Gastroesophageal sphincter (tissue), 4 donors: ENCODE measurements at regions not wholly inside any gene's neighbourhood (a gene's known extent, or its start where the extent isn't known, plus 50 kb on each side); places are given as distances from the start of the nearest gene placed in this dataset.
A peak's percentile ranks its signal among the peaks of the same experiment; 100 is the strongest.

Source experiments
- ATAC-seq: fragments of 150-250 bp; one replicate; pipeline ENCODE4 v1.9.1; 2016; ENCODE audit warnings: mild to moderate bottlenecking, moderate library complexity
- H3K27ac ChIP-seq, 4 donors: fragments of 200-600 bp; sonication (generic) in 3 of 4; 1 replicate in 3 of 4; 2 replicates in 1 of 4; pipeline ENCODE4 v1.5.1; 2016 to 2019
- H3K27me3 ChIP-seq: fragments of 200-600 bp; sonication (generic); one replicate; pipeline ENCODE4 v1.5.1; 2019
- H3K36me3 ChIP-seq, 2 donors: fragments of 200-600 bp; sonication (generic); one replicate each; pipeline ENCODE4 v1.5.1; 2019; ENCODE audit warnings: control low read depth in 1 of 2
- H3K4me1 ChIP-seq, 3 donors: fragments of 200-600 bp; sonication (generic); 1 replicate in 2 of 3; 2 replicates in 1 of 3; pipeline ENCODE4 v1.5.1; 2016 to 2019; ENCODE audit warnings: control low read depth in 2 of 3
- H3K4me3 ChIP-seq, 2 donors: fragments of 200-600 bp; sonication (generic); one replicate each; pipeline ENCODE4 v1.5.1; 2019; ENCODE audit warnings: mild to moderate bottlenecking in 1 of 2, moderate library complexity in 1 of 2
- H3K9me3 ChIP-seq, 3 donors: fragments of 200-600 bp; sonication (generic); one replicate each; pipeline ENCODE4 v1.5.1; 2017 to 2019; ENCODE audit warnings: control low read depth in 2 of 3
- CTCF ChIP-seq, 4 experiments: fragments of 200-600 bp in 2 of 4; fragments of 450-650 bp in 2 of 4; sonication (generic) in 1 of 4; IDR thresholded peaks; one replicate each; pipeline ENCODE4 v1.5.1; 2017 to 2019; ENCODE audit warnings: antibody characterized with exemption in 4 of 4, mild to moderate bottlenecking in 2 of 4, moderate library complexity in 2 of 4
- EP300 ChIP-seq: sonication (generic); formaldehyde crosslinking; IDR thresholded peaks from one replicate; pipeline ENCODE4 v1.6.1; 2017; ENCODE audit warnings: antibody characterized with exemption, mild to moderate bottlenecking
- POLR2A ChIP-seq, 2 donors: fragments of 450-650 bp; IDR thresholded peaks; one replicate each; pipeline ENCODE4 v1.6.1; 2017; ENCODE audit warnings: antibody characterized with exemption in 2 of 2, mild to moderate bottlenecking in 2 of 2, moderate library complexity in 1 of 2
- POLR2AphosphoS5 ChIP-seq: sonication (generic); formaldehyde crosslinking; IDR thresholded peaks from one replicate; pipeline ENCODE4 v1.6.1; 2017; ENCODE audit warnings: antibody characterized with exemption
- WGBS, 2 donors: methylation state at CpG; one replicate each; pipeline ENCODE4 v1.1.5; 2018; ENCODE audit warnings: low coverage in 1 of 2; 5-methylcytosine and 5-hydroxymethylcytosine counted together

GRCh38 chr3:29168081-29168480 is 112.8 kb upstream of the RBMS3 start:
- TF ChIP-seq POLR2A (IDR thresholded peaks at IDR 0.05) (no peak), EP300 (no peak), CTCF (IDR thresholded peaks at IDR 0.05) (no peak), POLR2AphosphoS5 (no peak)
- Histone ChIP-seq H3K27me3 (no peaks in the 10 kb centered on the region), H3K9me3 (no peaks in the 10 kb centered on the region), H3K27ac (no peak overlapping the region), H3K36me3 (no peaks in the 10 kb centered on the region), H3K4me3 (no peak overlapping the region), H3K4me1 (no peaks in the 10 kb centered on the region)
- WGBS, 2 donors = 42 to 88% methylated on average over 2 of the region's 2 CpGs
- no peak for ATAC-seq

- H3K27ac ChIP-seq = no peak overlapping the region
- H3K4me3 ChIP-seq = no peak overlapping the region
- no peaks in the 10 kb centered on the region for H3K9me3 ChIP-seq
- H3K4me1 ChIP-seq = no peaks in the 10 kb centered on the region
- 50 to 78% methylated on average over 1 of the region's 1 CpG for WGBS, 2 donors
- no peaks in the 10 kb centered on the region for H3K36me3 ChIP-seq
- H3K27me3 ChIP-seq = no peaks in the 10 kb centered on the region
- TF ChIP-seq POLR2AphosphoS5 = no peak
- TF ChIP-seq EP300 = no peak
- no peak for TF ChIP-seq CTCF (IDR thresholded peaks at IDR 0.05)
- TF ChIP-seq POLR2A (IDR thresholded peaks at IDR 0.05) = no peak
- ATAC-seq = no peak
These were observed 112.2 kb upstream of the RBMS3 start for GRCh38 chr3:29168696-29169095.

- no peaks in the 10 kb centered on the region for H3K36me3 ChIP-seq
- H3K27me3 ChIP-seq = no peaks in the 10 kb centered on the region
- no peaks in the 10 kb centered on the region for H3K9me3 ChIP-seq
- TF ChIP-seq POLR2A (IDR thresholded peaks at IDR 0.05) = no peak
- TF ChIP-seq CTCF (IDR thresholded peaks at IDR 0.05) = no peak
- TF ChIP-seq EP300 = no peak
- no peak for TF ChIP-seq POLR2AphosphoS5
- 77 to 84% methylated on average over 3 of the region's 3 CpGs for whole genome bisulfite sequencing, 2 donors
- no peak for ATAC-seq
- H3K4me3 ChIP-seq = no peak overlapping the region
- no peak overlapping the region for H3K27ac ChIP-seq
- no peaks in the 10 kb centered on the region for H3K4me1 ChIP-seq
These were observed 111.4 kb upstream of the RBMS3 start for GRCh38 chr3:29169451-29169850.

- H3K4me1 ChIP-seq = peaks cover 0 to 2% (median 0%) of the 10 kb centered on the region in 3 donors
- H3K27me3 ChIP-seq = no peaks in the 10 kb centered on the region
- H3K4me3 ChIP-seq = no peak overlapping the region
- TF ChIP-seq POLR2AphosphoS5 (no peak), CTCF (IDR thresholded peaks at IDR 0.05) (no peak), EP300 (no peak), POLR2A (IDR thresholded peaks at IDR 0.05) (no peak)
- H3K9me3 ChIP-seq = no peaks in the 10 kb centered on the region
- ATAC-seq = peak; percentile 43
- no peaks in the 10 kb centered on the region for H3K36me3 ChIP-seq
- 59 to 61% methylated on average over 6 of the region's 6 CpGs for WGBS, 2 donors
- H3K27ac ChIP-seq = peak overlapping the region in 3 of 4 donors; percentile 36 to 45 (median 44)
These were observed 109.6 kb upstream of the RBMS3 start for GRCh38 chr3:29171043-29171990.

- no peak overlapping the region for H3K4me3 ChIP-seq
- no peaks in the 10 kb centered on the region for H3K27me3 ChIP-seq
- no peaks in the 10 kb centered on the region for H3K36me3 ChIP-seq
- 57% methylated on average over 2 of the region's 2 CpGs; no CpG with 5 or more reads in 1 of the 2 donors for WGBS, 2 donors
- H3K27ac ChIP-seq = no peak overlapping the region
- no peak for TF ChIP-seq CTCF (IDR thresholded peaks at IDR 0.05)
- peaks cover 2 to 6% (median 2%) of the 10 kb centered on the region in 3 donors for H3K4me1 ChIP-seq
- ATAC-seq = no peak
- no peaks in the 10 kb centered on the region for H3K9me3 ChIP-seq
These were observed 104.4 kb upstream of the RBMS3 start for GRCh38 chr3:29176501-29176900.
